Endothelial cell of umbilical vein (primary cell): ENCODE measurements at regions not wholly inside any gene's neighbourhood (a gene's known extent, or its start where the extent isn't known, plus 50 kb on each side); places are given as distances from the start of the nearest gene placed in this dataset.

Experiments used
- EZH2 ChIP-seq: IDR thresholded peaks from 2 replicates; pipeline ENCODE4 v1.6.1; 2012; ENCODE audit warnings: borderline replicate concordance, low read depth, mild to moderate bottlenecking, moderate library complexity, low read length, inconsistent platforms; ENCODE audit not compliant: severe bottlenecking
- JUN ChIP-seq: IDR thresholded peaks from 2 replicates; pipeline ENCODE4 v1.6.1; 2011; ENCODE audit warnings: borderline replicate concordance, low read depth; ENCODE audit not compliant: insufficient read length, insufficient read depth
- MYC ChIP-seq: IDR thresholded peaks from one replicate; pipeline ENCODE4 v1.6.1; 2011; ENCODE audit warnings: mild to moderate bottlenecking, low read depth, low read length
- POLR2A ChIP-seq: IDR thresholded peaks from 2 replicates; pipeline ENCODE4 v1.6.1; 2012; ENCODE audit warnings: low read depth, mild to moderate bottlenecking, control low read depth, low read length
- POLR2AphosphoS5 ChIP-seq: IDR thresholded peaks from 2 replicates; pipeline ENCODE4 v1.6.1; 2012; ENCODE audit warnings: low read depth, mild to moderate bottlenecking, control low read depth, low read length, moderate library complexity; ENCODE audit not compliant: insufficient read depth
- TF ChIP-seq, protein P1 (sequence below), 2 donors: IDR thresholded peaks; 1 replicate in 1 of 2; 2 replicates in 1 of 2; pipeline ENCODE4 v1.5.1; 2011; ENCODE audit warnings: low read length in 2 of 2, mild to moderate bottlenecking in 2 of 2, moderate library complexity in 2 of 2, control low read depth in 1 of 2, inconsistent platforms in 1 of 2, low read depth in 1 of 2; ENCODE audit not compliant: insufficient read depth in 1 of 2; ENCODE audit errors: extremely low read depth in 1 of 2
- TF ChIP-seq, protein P2 (sequence below): IDR thresholded peaks from 2 replicates; pipeline ENCODE4 v1.6.1; 2011; ENCODE audit not compliant: insufficient read depth, insufficient read length

DNA sequence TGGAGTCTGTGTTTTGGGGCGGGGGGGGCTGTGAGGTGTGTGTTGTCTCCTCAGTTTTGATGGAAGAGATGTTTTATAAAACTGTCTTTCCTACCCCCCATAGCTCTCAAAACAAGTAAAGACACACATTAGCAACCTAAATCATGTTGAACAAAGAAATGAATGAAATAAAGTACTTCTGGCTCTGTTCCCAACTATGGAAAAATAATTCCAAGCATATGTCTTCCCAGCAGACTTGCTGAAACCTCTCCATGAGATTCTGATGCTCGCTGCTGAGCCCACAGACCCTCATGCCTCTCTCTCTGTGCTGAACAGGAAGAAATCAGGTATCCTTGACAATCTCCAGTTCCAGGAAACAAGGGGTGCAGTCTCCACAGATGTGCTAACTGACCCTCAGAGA, 226.7 kb upstream of the KLHL29 start:
- TF ChIP-seq, protein P1, sequence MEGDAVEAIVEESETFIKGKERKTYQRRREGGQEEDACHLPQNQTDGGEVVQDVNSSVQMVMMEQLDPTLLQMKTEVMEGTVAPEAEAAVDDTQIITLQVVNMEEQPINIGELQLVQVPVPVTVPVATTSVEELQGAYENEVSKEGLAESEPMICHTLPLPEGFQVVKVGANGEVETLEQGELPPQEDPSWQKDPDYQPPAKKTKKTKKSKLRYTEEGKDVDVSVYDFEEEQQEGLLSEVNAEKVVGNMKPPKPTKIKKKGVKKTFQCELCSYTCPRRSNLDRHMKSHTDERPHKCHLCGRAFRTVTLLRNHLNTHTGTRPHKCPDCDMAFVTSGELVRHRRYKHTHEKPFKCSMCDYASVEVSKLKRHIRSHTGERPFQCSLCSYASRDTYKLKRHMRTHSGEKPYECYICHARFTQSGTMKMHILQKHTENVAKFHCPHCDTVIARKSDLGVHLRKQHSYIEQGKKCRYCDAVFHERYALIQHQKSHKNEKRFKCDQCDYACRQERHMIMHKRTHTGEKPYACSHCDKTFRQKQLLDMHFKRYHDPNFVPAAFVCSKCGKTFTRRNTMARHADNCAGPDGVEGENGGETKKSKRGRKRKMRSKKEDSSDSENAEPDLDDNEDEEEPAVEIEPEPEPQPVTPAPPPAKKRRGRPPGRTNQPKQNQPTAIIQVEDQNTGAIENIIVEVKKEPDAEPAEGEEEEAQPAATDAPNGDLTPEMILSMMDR (IDR thresholded peaks at IDR 0.05; ENCODE audit: extremely low read depth in 1 of 2, insufficient read depth in 1 of 2, low read depth in 1 of 2, low read length in 2 of 2) = no peak
- TF ChIP-seq EZH2 (no peak), POLR2A (no peak), POLR2AphosphoS5 (no peak), MYC (no peak), JUN (no peak)
- TF ChIP-seq, protein P2, sequence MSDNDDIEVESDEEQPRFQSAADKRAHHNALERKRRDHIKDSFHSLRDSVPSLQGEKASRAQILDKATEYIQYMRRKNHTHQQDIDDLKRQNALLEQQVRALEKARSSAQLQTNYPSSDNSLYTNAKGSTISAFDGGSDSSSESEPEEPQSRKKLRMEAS = no peak
